Prostate gland (tissue), 2 donors: ENCODE measurements at regions not wholly inside any gene's neighbourhood (a gene's known extent, or its start where the extent isn't known, plus 50 kb on each side); places are given as distances from the start of the nearest gene placed in this dataset.
A peak's percentile ranks its signal among the peaks of the same experiment; 100 is the strongest.

Source experiments
- DNase-seq: peaks from one replicate; pipeline ENCODE4 v3.0.0-alpha.2; 2019; ENCODE audit warnings: low spot score
- H3K27ac ChIP-seq, 2 donors: fragments of 200-600 bp; sonication (generic); 2 replicates each; pipeline ENCODE4 v1.5.1; 2017 to 2019
- H3K27me3 ChIP-seq: fragments of 200-600 bp; sonication (generic); replicated peaks from 2 replicates; pipeline ENCODE4 v1.5.1; 2019; ENCODE audit not compliant: insufficient read depth
- H3K36me3 ChIP-seq, 2 donors: fragments of 200-600 bp; sonication (generic); 1 replicate in 1 of 2; 2 replicates in 1 of 2; pipeline versions ENCODE4 v1.5.1 to v1.8.1; 2017 to 2019
- H3K4me1 ChIP-seq: fragments of 200-600 bp; sonication (generic); replicated peaks from 2 replicates; pipeline ENCODE4 v1.5.1; 2019
- H3K4me3 ChIP-seq, 2 donors: fragments of 200-600 bp; sonication (generic); 2 replicates each; pipeline ENCODE4 v1.5.1; 2017 to 2019
- H3K9me3 ChIP-seq: fragments of 200-600 bp; sonication (generic); 2 replicates; pipeline ENCODE4 v1.5.1; 2017
- CTCF ChIP-seq, 4 experiments: fragments of 200-600 bp in 2 of 4; fragments of 450-650 bp in 2 of 4; sonication (generic) in 2 of 4; IDR thresholded peaks; 1 replicate in 3 of 4; 2 replicates in 1 of 4; pipeline ENCODE4 v1.5.1; 2016 to 2019; ENCODE audit warnings: antibody characterized with exemption in 4 of 4, mild to moderate bottlenecking in 2 of 4, moderate library complexity in 2 of 4
- POLR2A ChIP-seq: fragments of 450-650 bp; IDR thresholded peaks from one replicate; pipeline ENCODE4 v1.6.1; 2016; ENCODE audit warnings: antibody characterized with exemption, mild to moderate bottlenecking
- POLR2AphosphoS5 ChIP-seq: sonication (generic); formaldehyde crosslinking; IDR thresholded peaks from one replicate; pipeline ENCODE4 v1.6.1; 2017; ENCODE audit warnings: antibody characterized with exemption
- WGBS: methylation state at CpG from one replicate; pipeline ENCODE4 v1.1.5; 2018; 5-methylcytosine and 5-hydroxymethylcytosine counted together
- intact Hi-C: fragments of 100-400 bp; cut with DNase I; formaldehyde crosslinking; loops from one replicate; pipeline ENCODE4 v1.14.2; 2022

DNA sequence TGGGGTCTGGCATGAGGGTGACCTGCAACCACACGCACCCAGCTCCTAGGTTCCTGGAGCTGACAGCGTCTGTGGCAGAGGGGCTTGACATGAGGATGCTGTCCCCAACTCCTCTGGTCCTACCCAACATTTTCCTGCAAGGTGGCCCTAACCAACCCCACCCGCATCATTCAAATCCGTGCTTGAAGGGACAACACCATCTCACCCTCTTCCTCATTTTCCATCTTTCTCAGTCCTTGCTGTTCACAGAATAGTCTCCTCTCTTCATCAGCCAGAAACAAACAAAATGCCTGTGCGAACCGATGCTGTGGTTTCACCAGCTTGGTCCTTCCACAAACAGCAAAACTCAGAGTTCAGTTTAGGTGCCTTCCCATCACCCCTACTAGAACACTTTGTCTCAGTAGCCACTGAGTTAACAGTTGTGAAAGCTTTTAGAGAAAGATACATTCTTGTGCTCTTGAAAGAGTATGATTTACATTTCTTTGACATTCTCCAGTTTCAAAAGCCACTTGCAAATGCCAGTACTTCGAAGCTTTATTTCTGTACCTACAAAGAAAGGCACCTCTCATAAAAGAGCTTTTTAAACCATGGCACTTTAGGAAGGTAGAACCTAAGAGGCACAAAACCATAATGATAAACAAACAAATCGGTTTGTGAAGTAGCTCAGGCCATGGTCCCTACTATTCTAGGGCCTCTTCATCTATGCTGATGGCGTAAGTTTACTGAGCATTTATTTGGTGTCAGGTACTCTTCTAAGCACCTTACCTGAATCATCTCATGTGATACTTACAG is 360.1 kb downstream of the SHQ1 start:
- Histone ChIP-seq H3K27ac (no peak overlapping the region), H3K4me3 (no peak overlapping the region), H3K4me1 (no peaks in the 10 kb centered on the region), H3K27me3 (no peaks in the 10 kb centered on the region), H3K36me3 (no peaks in the 10 kb centered on the region), H3K9me3 (no peaks in the 10 kb centered on the region)
- TF ChIP-seq CTCF (IDR thresholded peaks at IDR 0.05) (no peak), POLR2A (no peak), POLR2AphosphoS5 (no peak)
- 71% methylated on average over 9 of the region's 9 CpGs for whole genome bisulfite sequencing
- intact Hi-C loops, result loop anchor here (10.0 kb wide), 1 partner anchor 177 kb away; no protein-coding TSS in a partner anchor
- DNase-seq, result no peak

DNA sequence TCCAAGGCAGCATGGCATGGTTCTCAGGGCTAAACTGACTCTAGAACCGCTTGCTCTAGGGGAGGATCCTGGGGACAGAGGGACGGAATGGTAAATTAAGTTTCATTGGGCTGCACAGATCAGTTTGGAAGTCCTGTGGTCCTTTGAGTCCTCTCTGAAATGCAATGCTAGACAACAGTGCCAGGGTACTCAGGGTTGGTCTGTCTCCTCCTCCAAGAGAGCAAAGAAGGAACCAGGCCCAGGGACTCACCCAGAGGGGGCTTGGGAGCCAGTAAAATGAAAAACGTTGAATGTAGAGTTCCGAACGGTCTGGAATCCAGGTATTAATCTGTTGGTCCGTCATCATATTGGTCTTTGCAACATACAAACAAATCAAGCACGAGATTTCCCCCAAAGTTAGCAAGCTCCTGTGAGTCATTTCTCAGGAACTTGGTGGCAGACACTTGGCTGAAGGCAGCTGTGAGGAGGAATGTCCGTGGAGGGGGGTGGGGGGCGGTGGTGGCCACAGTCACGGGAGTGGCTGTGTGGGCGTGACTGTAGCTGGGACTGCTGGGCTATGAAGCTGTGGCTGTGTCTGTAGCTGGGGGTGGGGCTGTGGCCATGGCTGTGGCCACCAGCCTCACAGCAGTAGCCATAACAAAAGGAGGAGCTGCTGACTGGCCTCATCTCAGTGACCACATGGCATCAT is 361.0 kb downstream of the SHQ1 start:
- Histone ChIP-seq H3K36me3 (no peaks in the 10 kb centered on the region), H3K4me3 (no peak overlapping the region), H3K4me1 (peaks cover 3% of the 10 kb centered on the region), H3K9me3 (no peaks in the 10 kb centered on the region), H3K27me3 (no peaks in the 10 kb centered on the region), H3K27ac (no peak overlapping the region)
- peak; percentile 26 for DNase-seq
- intact Hi-C loops, result loop anchor here (10.0 kb wide), 1 partner anchor 178 kb away; no protein-coding TSS in a partner anchor
- TF ChIP-seq CTCF (IDR thresholded peaks at IDR 0.05) (no peak), POLR2AphosphoS5 (peak; percentile 39)
- WGBS, result 33% methylated on average over 11 of the region's 11 CpGs

- 42% methylated on average over 2 of the region's 2 CpGs for WGBS
- H3K27ac ChIP-seq, result no peak overlapping the region
- H3K27me3 ChIP-seq, result no peaks in the 10 kb centered on the region
- H3K36me3 ChIP-seq, result no peaks in the 10 kb centered on the region
- no peak for DNase-seq
- TF ChIP-seq POLR2AphosphoS5, result peak; percentile 4
- TF ChIP-seq POLR2A, result no peak
- peaks cover 3% of the 10 kb centered on the region for H3K4me1 ChIP-seq
- intact Hi-C loops, result loop anchor here (10.0 kb wide), 1 partner anchor 179 kb away; no protein-coding TSS in a partner anchor
- H3K9me3 ChIP-seq, result no peaks in the 10 kb centered on the region
- no peak overlapping the region for H3K4me3 ChIP-seq
Measured at GRCh38 chr3:72485641-72486040, 362.6 kb downstream of the SHQ1 start.

GRCh38 chr3:72483554-72484104 is 364.6 kb downstream of the SHQ1 start:
- intact Hi-C loops, result loop anchor here (10.0 kb wide), 1 partner anchor 181 kb away; no protein-coding TSS in a partner anchor
- no peak for DNase-seq
- Histone ChIP-seq H3K27ac (no peak overlapping the region), H3K9me3 (no peaks in the 10 kb centered on the region), H3K36me3 (no peaks in the 10 kb centered on the region), H3K4me3 (no peak overlapping the region), H3K4me1 (peaks cover 3% of the 10 kb centered on the region), H3K27me3 (no peaks in the 10 kb centered on the region)
- WGBS, result 92% methylated on average over 3 of the region's 3 CpGs
- TF ChIP-seq POLR2AphosphoS5, result no peak
- TF ChIP-seq CTCF (IDR thresholded peaks at IDR 0.05), result no peak
- no peak for TF ChIP-seq POLR2A

- no peak overlapping the region for H3K27ac ChIP-seq
- peak overlapping the region in 1 of 2 donors; percentile 3 for H3K4me3 ChIP-seq
- WGBS, result 19% methylated on average over 12 of the region's 12 CpGs
Measured at GRCh38 chr3:72482589-72483321, 365.5 kb downstream of the SHQ1 start.

More at GRCh38 chr3:72482589-72483321, 365.5 kb downstream of the SHQ1 start:
- TF ChIP-seq POLR2A, result no peak
- no peak for TF ChIP-seq CTCF (IDR thresholded peaks at IDR 0.05)
- TF ChIP-seq POLR2AphosphoS5, result no peak
- H3K27me3 ChIP-seq, result no peaks in the 10 kb centered on the region
- no peaks in the 10 kb centered on the region for H3K36me3 ChIP-seq
- no peaks in the 10 kb centered on the region for H3K9me3 ChIP-seq
- peaks cover 3% of the 10 kb centered on the region for H3K4me1 ChIP-seq
- intact Hi-C loops, result loop anchor here (10.0 kb wide), 1 partner anchor 182 kb away; no protein-coding TSS in a partner anchor
- DNase-seq, result no peak
